IMR-90 (cell line): ENCODE measurements at regions not wholly inside any gene's neighbourhood (a gene's known extent, or its start where the extent isn't known, plus 50 kb on each side); places are given as distances from the start of the nearest gene placed in this dataset.

ENCODE experiments used
- ATAC-seq: fragments of 200-7000 bp; cut with Tn5 transposase; 2 replicates; pipeline ENCODE4 v1.9.1; 2020; ENCODE audit warnings: low read depth, mild to moderate bottlenecking, moderate library complexity
- BruUV-seq: library from RNA; stranded (reverse); fragments of 400-500 nt; replicated peaks from 2 replicates; lab custom pipeline; 2021; lab: Mats Ljungman, UMichigan
- CTCF ChIA-PET: fragments of 300-600 bp; formaldehyde crosslinking; extraction: SDS; loops from one replicate; lab custom pipeline; 2021; ENCODE audit warnings: antibody characterized with exemption; lab: Yijun Ruan, JAX
- POLR2A ChIA-PET: fragments of 300-600 bp; sonication (Branson Sonifier 250); formaldehyde crosslinking; loops from one replicate; lab custom pipeline; 2022; ENCODE audit warnings: antibody characterized with exemption; ENCODE audit not compliant: unreplicated experiment; lab: Charles Lee
- DNase-seq: peaks from one replicate; pipeline ENCODE4 v3.0.0; 2013
- H2AFZ ChIP-seq: replicated peaks from 2 replicates; pipeline ENCODE3; 2013; ENCODE audit warnings: low read length, mild to moderate bottlenecking; ENCODE audit not compliant: poor library complexity
- H2AK5ac ChIP-seq: 2 replicates; pipeline ENCODE4 v1.6.1; 2013; ENCODE audit warnings: low read depth, low read length, inconsistent platforms
- H2AK9ac ChIP-seq: replicated peaks from 2 replicates; pipeline ENCODE3; 2013; ENCODE audit warnings: mild to moderate bottlenecking, low read depth, low read length, moderate library complexity; ENCODE audit not compliant: poor library complexity
- H2BK120ac ChIP-seq: 2 replicates; pipeline ENCODE4 v1.6.1; 2013; ENCODE audit warnings: low read depth, low read length, inconsistent platforms
- H2BK15ac ChIP-seq: 3 replicates; pipeline ENCODE4 v1.6.1; 2013; ENCODE audit warnings: low read depth, low read length, inconsistent platforms
- H2BK20ac ChIP-seq: 2 replicates; pipeline ENCODE4 v1.6.1; 2013; ENCODE audit warnings: low read depth, mild to moderate bottlenecking, inconsistent platforms, low read length, moderate library complexity
- H2BK5ac ChIP-seq: 2 replicates; pipeline ENCODE4 v1.6.1; 2013; ENCODE audit warnings: mild to moderate bottlenecking, low read depth, low read length, inconsistent platforms; ENCODE audit not compliant: poor library complexity, severe bottlenecking
- H3K14ac ChIP-seq: replicated peaks from 2 replicates; pipeline ENCODE4 v1.6.1; 2013; ENCODE audit warnings: low read depth, low read length, inconsistent platforms
- H3K18ac ChIP-seq: 2 replicates; pipeline ENCODE4 v1.6.1; 2013; ENCODE audit warnings: low read depth, low read length, control low read depth
- H3K23ac ChIP-seq: 2 replicates; pipeline ENCODE4 v1.6.1; 2013; ENCODE audit warnings: low read depth, low read length, inconsistent platforms
- H3K27ac ChIP-seq: 2 replicates; pipeline ENCODE4 v1.5.1; 2013; ENCODE audit warnings: mild to moderate bottlenecking, control low read depth, low read length; ENCODE audit not compliant: insufficient read depth
- H3K27me3 ChIP-seq: 2 replicates; pipeline ENCODE4 v1.6.1; 2013; ENCODE audit warnings: low read length; ENCODE audit not compliant: control insufficient read depth, insufficient read depth
- H3K36me3 ChIP-seq: 2 replicates; pipeline ENCODE4 v1.6.1; 2013; ENCODE audit warnings: low read length, mixed read lengths; ENCODE audit not compliant: control insufficient read depth, insufficient read depth
- H3K4ac ChIP-seq: 2 replicates; pipeline ENCODE4 v1.6.1; 2013; ENCODE audit warnings: low read depth, low read length, inconsistent platforms
- H3K4me1 ChIP-seq: 2 replicates; pipeline ENCODE4 v1.6.1; 2013; ENCODE audit warnings: low read length, mixed read lengths; ENCODE audit not compliant: control insufficient read depth, insufficient read depth
- H3K4me2 ChIP-seq: 2 replicates; pipeline ENCODE4 v1.6.1; 2013; ENCODE audit warnings: low read depth, mild to moderate bottlenecking, control low read depth, low read length, moderate library complexity
- H3K4me3 ChIP-seq: 2 replicates; pipeline ENCODE4 v1.5.1; 2013; ENCODE audit warnings: low read depth, mild to moderate bottlenecking, control low read depth, low read length, moderate library complexity; ENCODE audit not compliant: insufficient read depth
- H3K56ac ChIP-seq: 2 replicates; pipeline ENCODE4 v1.6.1; 2013; ENCODE audit warnings: low read length, inconsistent platforms; ENCODE audit not compliant: insufficient read depth; ENCODE audit errors: extremely low read depth
- H3K79me1 ChIP-seq, 2 experiments: 2 replicates each; pipeline ENCODE4 v1.6.1; 2013; ENCODE audit warnings: low read length in 2 of 2, inconsistent platforms in 1 of 2, low read depth in 1 of 2
- H3K9ac ChIP-seq: 2 replicates; pipeline ENCODE4 v1.6.1; 2013; ENCODE audit warnings: low read depth, low read length, control low read depth
- H3K9me1 ChIP-seq: 2 replicates; pipeline ENCODE4 v1.6.1; 2013; ENCODE audit warnings: low read length, inconsistent platforms; ENCODE audit not compliant: insufficient read depth
- H3K9me3 ChIP-seq: 2 replicates; pipeline ENCODE4 v1.6.1; 2013; ENCODE audit warnings: low read length; ENCODE audit not compliant: control insufficient read depth, insufficient read depth
- H4K20me1 ChIP-seq: 2 replicates; pipeline ENCODE4 v1.6.1; 2013; ENCODE audit warnings: low read length, inconsistent platforms; ENCODE audit not compliant: insufficient read depth
- H4K5ac ChIP-seq: 2 replicates; pipeline ENCODE4 v1.6.1; 2013; ENCODE audit warnings: mild to moderate bottlenecking, low read depth, low read length, control low read depth
- H4K8ac ChIP-seq, 2 experiments: 2 replicates each; pipeline ENCODE4 v1.6.1; 2013; ENCODE audit warnings: low read depth in 2 of 2, low read length in 2 of 2, control low read depth in 1 of 2, inconsistent platforms in 1 of 2
- H4K91ac ChIP-seq: 2 replicates; pipeline ENCODE4 v1.6.1; 2013; ENCODE audit warnings: low read depth, low read length, inconsistent platforms; ENCODE audit not compliant: insufficient read depth
- FOS ChIP-seq: fragments of 150-350 bp; IDR thresholded peaks from 2 replicates; pipeline ENCODE4 v1.6.1; 2016; ENCODE audit warnings: low read depth, low read length
- RFX5 ChIP-seq: IDR thresholded peaks from 2 replicates; pipeline ENCODE4 v1.8.0; 2012; ENCODE audit warnings: low read depth, mild to moderate bottlenecking, low read length, moderate library complexity
- SMC3 ChIP-seq: fragments of 150-350 bp; IDR thresholded peaks from 2 replicates; pipeline ENCODE4 v1.6.1; 2016; ENCODE audit warnings: low read depth, mild to moderate bottlenecking, antibody characterized with exemption, low read length, moderate library complexity
- USF2 ChIP-seq: fragments of 150-350 bp; IDR thresholded peaks from 2 replicates; pipeline ENCODE4 v1.6.1; 2017; ENCODE audit warnings: mild to moderate bottlenecking, antibody characterized with exemption, low read length, low read depth
- WGBS, 2 experiments: methylation state at CpG; one replicate each; pipeline versions ENCODE4 v1.1.5 to v1.1.7; 2013; ENCODE audit warnings: missing lambda C conversion rate in 2 of 2; ENCODE audit not compliant: insufficient read length in 1 of 2; ENCODE audit errors: extremely low coverage in 2 of 2; 5-methylcytosine and 5-hydroxymethylcytosine counted together
- dilution Hi-C: fragments of 300-500 bp; cut with HindIII; formaldehyde crosslinking; loops from one replicate; pipeline ENCODE4 v1.14.3; 2018; ENCODE audit warnings: low sequenced_read_pairs; ENCODE audit not compliant: unreplicated experiment
- in situ Hi-C: fragments of 300-500 bp; cut with MboI; formaldehyde crosslinking; loops from 3 replicates; pipeline ENCODE4 v1.14.3; 2019; ENCODE audit warnings: low sequenced_read_pairs, inconsistent platforms, mixed read lengths
- intact Hi-C: fragments of 100-400 bp; cut with micrococcal nuclease; formaldehyde crosslinking; loops from 2 replicates; pipeline ENCODE4 v1.10.0; 2022

- Histone ChIP-seq H3K4me1 (peaks cover 2% of the 10 kb centered on the region), H4K8ac (no peak overlapping the region), H2BK5ac (no peak overlapping the region), H3K14ac (no peak overlapping the region), H2BK120ac (no peak overlapping the region), H3K23ac (no peak overlapping the region), H3K27me3 (peaks cover 2% of the 10 kb centered on the region; the same call in 1 of the 2 replicates), H2AFZ (no peak overlapping the region), H3K9me3 (no peaks in the 10 kb centered on the region), H3K4me2 (no peak overlapping the region), H3K56ac (no peak overlapping the region), H2BK15ac (no peak overlapping the region), H3K79me1 (no peaks in the 10 kb centered on the region), H3K4ac (no peak overlapping the region), H3K36me3 (no peaks in the 10 kb centered on the region), H4K91ac (no peak overlapping the region), H3K4me3 (no peak overlapping the region), H4K5ac (no peak overlapping the region), H3K9me1 (no peaks in the 10 kb centered on the region), H3K27ac (no peak overlapping the region), H3K18ac (no peak overlapping the region), H2AK5ac (no peak overlapping the region), H2BK20ac (no peak overlapping the region), H4K20me1 (no peaks in the 10 kb centered on the region), H3K9ac (no peak overlapping the region), H2AK9ac (no peak overlapping the region)
- POLR2A ChIA-PET, result no interaction called here
- dilution Hi-C loops, result no loop called here
- ATAC-seq, result peak; percentile 42; the same call in 1 of the 2 replicates
- CTCF ChIA-PET, result no interaction called here
- TF ChIP-seq SMC3 (no peak), USF2 (no peak), FOS (no peak), RFX5 (no peak)
- DNase-seq, result peak; percentile 19
- in situ Hi-C loops, result no loop called here
- intact Hi-C loops, result no loop called here
- BruUV-seq, result no TSS peak
- no CpG with 5 or more reads among the region's 2 CpGs for WGBS, 2 experiments
Observed at GRCh38 chr17:12247761-12248160, 227.1 kb downstream of the MAP2K4 start.
